MCF 10A (cell line): ENCODE measurements at regions not wholly inside any gene's neighbourhood (a gene's known extent, or its start where the extent isn't known, plus 50 kb on each side); places are given as distances from the start of the nearest gene placed in this dataset.

Source experiments
- BruUV-seq: library from RNA; stranded (reverse); fragments of 400-500 nt; replicated peaks from 2 replicates; lab custom pipeline; 2021; lab: Mats Ljungman, UMichigan
- CTCF ChIA-PET: fragments of 300-600 bp; sonication (Branson Sonifier 250); formaldehyde crosslinking; extraction: SDS; loops from one replicate; lab custom pipeline; 2021; ENCODE audit warnings: antibody characterized with exemption, inconsistent platforms; lab: Yijun Ruan, JAX
- POLR2A ChIA-PET: fragments of 300-600, 350-650 bp; sonication (Branson Sonifier 250); formaldehyde crosslinking; extraction: SDS; loops from one replicate; lab custom pipeline; 2020; ENCODE audit warnings: antibody characterized with exemption, inconsistent platforms; lab: Yijun Ruan, JAX
- DNase-seq: peaks from one replicate; pipeline ENCODE4 v3.0.0-alpha.2; 2018; ENCODE audit not compliant: unreplicated experiment
- H3K27ac Mint-ChIP-seq: one replicate; pipeline ENCODE4 v1.8.0; 2022; ENCODE audit warnings: mild to moderate bottlenecking, low read depth, mixed read lengths; ENCODE audit not compliant: unreplicated experiment
- H3K27me3 Mint-ChIP-seq: one replicate; pipeline ENCODE4 v1.8.0; 2022; ENCODE audit warnings: mixed read lengths; ENCODE audit not compliant: insufficient read depth, unreplicated experiment
- H3K36me3 Mint-ChIP-seq: one replicate; pipeline ENCODE4 v1.8.0; 2022; ENCODE audit warnings: mild to moderate bottlenecking, moderate library complexity, mixed read lengths; ENCODE audit not compliant: insufficient read depth, unreplicated experiment
- H3K4me1 Mint-ChIP-seq: one replicate; pipeline ENCODE4 v1.8.0; 2022; ENCODE audit warnings: mixed read lengths; ENCODE audit not compliant: insufficient read depth, unreplicated experiment
- H3K4me3 Mint-ChIP-seq: one replicate; pipeline ENCODE4 v1.8.0; 2022; ENCODE audit warnings: mild to moderate bottlenecking, moderate library complexity, mixed read lengths; ENCODE audit not compliant: unreplicated experiment
- H3K9me3 Mint-ChIP-seq: one replicate; pipeline ENCODE4 v1.8.0; 2022; ENCODE audit warnings: mixed read lengths; ENCODE audit not compliant: unreplicated experiment
- intact Hi-C: fragments of 100-400 bp; cut with micrococcal nuclease; formaldehyde crosslinking; loops from 2 replicates; pipeline ENCODE4 v1.14.1; 2022
- TF ChIP-seq, protein P1 (sequence below): fragments of 200-600 bp; IDR thresholded peaks from one replicate; pipeline ENCODE4 v1.8.0; 2022; ENCODE audit warnings: antibody characterized with exemption, mild to moderate bottlenecking; ENCODE audit not compliant: unreplicated experiment

DNA sequence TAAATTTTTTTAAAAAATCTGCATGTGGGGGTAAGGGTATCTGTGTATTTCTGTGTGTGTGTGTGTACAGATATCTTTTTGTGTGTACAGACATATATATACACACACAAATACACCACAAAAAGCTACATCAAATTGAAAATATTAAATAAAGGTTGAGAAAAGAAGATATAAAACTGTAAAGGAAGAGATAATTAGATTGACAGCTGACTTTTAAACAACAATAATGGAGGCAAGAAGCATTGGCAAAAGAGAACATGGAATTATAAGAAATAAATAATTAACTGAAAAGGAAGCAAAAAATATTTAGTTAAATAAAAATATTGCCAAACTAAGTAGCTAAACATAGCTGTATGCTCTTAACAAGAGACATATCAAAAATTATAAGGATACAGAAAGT is 291.4 kb downstream of the FSCB start:
- BruUV-seq, result no TSS peak
- H3K27me3 Mint-ChIP-seq, result no peaks in the 10 kb centered on the region
- H3K9me3 Mint-ChIP-seq, result peaks cover 24% of the 10 kb centered on the region
- intact Hi-C loops, result no loop called here
- no peak overlapping the region for H3K27ac Mint-ChIP-seq
- ChIA-PET CTCF (interaction anchor here (0.6 to 0.9 kb wide), 2 partner anchors 46 to 140 kb away, joined by 3 to 4 read pairs; no protein-coding TSS in a partner anchor), POLR2A (interaction anchor here (0.6 kb wide), 1 partner anchor 46 kb away, joined by 4 read pairs; no protein-coding TSS in a partner anchor)
- H3K4me3 Mint-ChIP-seq, result no peak overlapping the region
- DNase-seq, result no peak
- TF ChIP-seq, protein P1, sequence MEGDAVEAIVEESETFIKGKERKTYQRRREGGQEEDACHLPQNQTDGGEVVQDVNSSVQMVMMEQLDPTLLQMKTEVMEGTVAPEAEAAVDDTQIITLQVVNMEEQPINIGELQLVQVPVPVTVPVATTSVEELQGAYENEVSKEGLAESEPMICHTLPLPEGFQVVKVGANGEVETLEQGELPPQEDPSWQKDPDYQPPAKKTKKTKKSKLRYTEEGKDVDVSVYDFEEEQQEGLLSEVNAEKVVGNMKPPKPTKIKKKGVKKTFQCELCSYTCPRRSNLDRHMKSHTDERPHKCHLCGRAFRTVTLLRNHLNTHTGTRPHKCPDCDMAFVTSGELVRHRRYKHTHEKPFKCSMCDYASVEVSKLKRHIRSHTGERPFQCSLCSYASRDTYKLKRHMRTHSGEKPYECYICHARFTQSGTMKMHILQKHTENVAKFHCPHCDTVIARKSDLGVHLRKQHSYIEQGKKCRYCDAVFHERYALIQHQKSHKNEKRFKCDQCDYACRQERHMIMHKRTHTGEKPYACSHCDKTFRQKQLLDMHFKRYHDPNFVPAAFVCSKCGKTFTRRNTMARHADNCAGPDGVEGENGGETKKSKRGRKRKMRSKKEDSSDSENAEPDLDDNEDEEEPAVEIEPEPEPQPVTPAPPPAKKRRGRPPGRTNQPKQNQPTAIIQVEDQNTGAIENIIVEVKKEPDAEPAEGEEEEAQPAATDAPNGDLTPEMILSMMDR, result no peak
- H3K36me3 Mint-ChIP-seq, result no peaks in the 10 kb centered on the region
- no peaks in the 10 kb centered on the region for H3K4me1 Mint-ChIP-seq

DNA sequence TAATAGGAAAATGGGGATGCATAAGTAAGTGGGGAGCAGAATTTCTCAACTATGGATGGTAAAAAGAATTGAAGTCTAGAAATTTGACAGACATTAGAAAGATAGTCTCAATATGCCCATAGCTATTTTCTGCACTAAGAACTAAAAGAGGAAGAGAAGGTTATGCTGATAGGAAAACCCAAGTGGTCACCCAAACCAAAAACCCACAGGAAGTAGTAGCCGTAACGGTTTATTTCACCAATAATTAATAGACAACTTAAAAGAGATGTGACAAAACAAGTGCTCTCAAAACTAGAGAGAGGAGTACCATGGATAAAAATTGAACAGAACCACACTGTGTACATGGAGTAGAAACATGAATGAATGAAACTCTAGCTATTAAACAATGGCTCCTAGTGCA is 295.4 kb downstream of the FSCB start:
- no peak for DNase-seq
- intact Hi-C loops, result no loop called here
- Mint-ChIP-seq H3K36me3 (no peaks in the 10 kb centered on the region), H3K4me1 (no peaks in the 10 kb centered on the region), H3K4me3 (no peak overlapping the region), H3K9me3 (peaks cover 17% of the 10 kb centered on the region), H3K27me3 (no peaks in the 10 kb centered on the region), H3K27ac (no peak overlapping the region)
- BruUV-seq, result no TSS peak
- TF ChIP-seq, protein P1, result no peak
- POLR2A ChIA-PET, result interaction anchor here (0.6 kb wide), 1 partner anchor 245 kb away, joined by 3 read pairs; no protein-coding TSS in a partner anchor
- CTCF ChIA-PET, result interaction anchor here (0.6 kb wide), 1 partner anchor 378 kb away, joined by 6 read pairs; no protein-coding TSS in a partner anchor

DNA sequence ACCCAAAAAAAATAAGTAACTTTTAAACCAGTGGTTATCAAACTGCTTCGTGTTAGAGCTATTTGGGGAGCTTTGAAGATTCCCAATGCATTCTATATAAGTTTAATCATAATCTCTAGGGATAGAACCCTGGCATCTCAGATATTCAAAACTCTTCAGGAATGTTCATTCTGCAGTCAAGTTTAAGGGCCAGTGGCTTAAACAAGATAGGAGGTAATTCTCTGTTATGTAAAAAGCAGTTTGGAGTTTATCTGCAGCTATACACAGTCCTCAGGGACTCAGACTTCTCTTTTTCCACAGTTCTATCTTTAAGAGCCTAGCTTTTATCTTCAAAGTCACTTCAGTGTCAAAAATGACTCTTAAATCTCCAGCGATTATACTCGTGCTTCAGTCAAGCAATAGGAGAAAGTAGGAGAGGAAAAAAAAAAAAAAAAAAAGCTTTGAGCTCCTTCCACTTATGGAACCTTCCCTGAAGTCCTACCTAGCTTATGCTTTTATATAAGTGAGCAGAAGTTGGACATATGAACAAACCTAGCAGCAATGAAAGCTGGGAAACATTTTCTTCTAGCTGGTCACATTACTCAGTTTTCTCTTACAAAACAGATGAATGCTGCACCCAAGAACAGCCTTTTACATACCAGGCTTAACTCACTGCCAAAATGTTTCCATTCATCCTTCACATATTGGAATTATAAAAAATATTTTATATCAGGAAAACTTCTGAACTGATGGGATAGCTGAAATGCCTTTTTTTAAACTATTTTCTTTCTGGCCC is 302.8 kb downstream of the FSCB start:
- no peak overlapping the region for H3K27ac Mint-ChIP-seq
- H3K4me3 Mint-ChIP-seq, result no peak overlapping the region
- intact Hi-C loops, result no loop called here
- CTCF ChIA-PET, result interaction anchor here (0.7 to 1.2 kb wide), 3 partner anchors 9 to 56 kb away, joined by 3 to 5 read pairs (median 4); no protein-coding TSS in a partner anchor
- POLR2A ChIA-PET, result interaction anchor here (0.7 kb wide), 1 partner anchor 767 kb away, joined by 3 read pairs; no protein-coding TSS in a partner anchor
- no peak for DNase-seq
- no TSS peak for BruUV-seq
- TF ChIP-seq, protein P1, result no peak
- no peaks in the 10 kb centered on the region for H3K9me3 Mint-ChIP-seq
- H3K27me3 Mint-ChIP-seq, result no peaks in the 10 kb centered on the region
- H3K36me3 Mint-ChIP-seq, result no peaks in the 10 kb centered on the region
- H3K4me1 Mint-ChIP-seq, result no peaks in the 10 kb centered on the region

DNA sequence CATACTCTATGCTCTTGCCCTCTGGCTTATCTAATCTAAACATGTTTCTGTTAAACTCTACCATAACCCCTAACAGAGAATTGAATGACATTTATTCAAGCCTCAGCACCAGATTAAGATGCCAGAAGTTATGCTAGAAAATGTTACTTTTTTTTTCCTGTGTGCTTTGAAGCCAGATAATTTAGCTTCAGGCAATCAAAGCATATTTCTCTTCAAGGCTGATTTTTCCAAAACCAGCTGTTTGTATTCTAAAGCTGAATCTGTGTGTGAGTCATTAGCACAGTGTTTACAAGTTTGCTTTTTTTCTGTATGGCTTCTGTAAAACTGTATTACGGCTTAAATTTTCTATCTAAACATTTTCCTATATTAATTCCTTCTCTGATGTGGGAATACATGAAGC is 326.1 kb downstream of the FSCB start:
- H3K4me3 Mint-ChIP-seq, result no peak overlapping the region
- H3K27me3 Mint-ChIP-seq, result no peaks in the 10 kb centered on the region
- intact Hi-C loops, result no loop called here
- BruUV-seq, result no TSS peak
- H3K36me3 Mint-ChIP-seq, result no peaks in the 10 kb centered on the region
- no peak overlapping the region for H3K27ac Mint-ChIP-seq
- TF ChIP-seq, protein P1, result no peak
- peak; percentile 13 for DNase-seq
- ChIA-PET POLR2A (no interaction called here), CTCF (no interaction called here)
- peaks cover 12% of the 10 kb centered on the region for H3K4me1 Mint-ChIP-seq
- H3K9me3 Mint-ChIP-seq, result peaks cover 7% of the 10 kb centered on the region
